RWPE1 (cell line): ENCODE measurements at regions not wholly inside any gene's neighbourhood (a gene's known extent, or its start where the extent isn't known, plus 50 kb on each side); places are given as distances from the start of the nearest gene placed in this dataset.

ENCODE experiments used
- CTCF ChIA-PET: fragments of 350-600 bp; sonication (Branson Sonifier 250); formaldehyde crosslinking; extraction: SDS; loops from one replicate; lab custom pipeline; 2021; lab: Yijun Ruan, JAX
- POLR2A ChIA-PET: fragments of 400-600 bp; formaldehyde crosslinking; extraction: SDS; loops from one replicate; lab custom pipeline; 2020; ENCODE audit warnings: antibody characterized with exemption; ENCODE audit not compliant: low non-redundant PET; lab: Yijun Ruan, JAX
- DNase-seq: peaks from one replicate; pipeline ENCODE4 v3.0.0; 2012; ENCODE audit warnings: low spot score
- H3K27ac ChIP-seq: fragments of 450-650 bp; 2 replicates; pipeline ENCODE4 v1.5.1; 2017
- CTCF ChIP-seq: fragments of 450-650 bp; conservative IDR thresholded peaks from 2 replicates; pipeline ENCODE4 v1.5.1; 2017; ENCODE audit warnings: low read depth, mild to moderate bottlenecking

GRCh38 chr1:81314513-81315233, 486.1 kb upstream of the ADGRL2 start:
- CTCF ChIA-PET = no interaction called here
- POLR2A ChIA-PET = no interaction called here

GRCh38 chr1:81313289-81313688, 487.4 kb upstream of the ADGRL2 start:
- CTCF ChIA-PET = no interaction called here
- H3K27ac ChIP-seq = no peak overlapping the region
- DNase-seq = no peak
- TF ChIP-seq CTCF = no peak
- POLR2A ChIA-PET = no interaction called here

More at GRCh38 chr1:81314513-81315233, 486.1 kb upstream of the ADGRL2 start:
- no peak for DNase-seq
- no peak for TF ChIP-seq CTCF
- H3K27ac ChIP-seq = no peak overlapping the region

- POLR2A ChIA-PET = no interaction called here
- TF ChIP-seq CTCF = no peak
- no peak overlapping the region for H3K27ac ChIP-seq
- DNase-seq = no peak
- CTCF ChIA-PET = no interaction called here
Measured at GRCh38 chr1:81312272-81312754, 488.4 kb upstream of the ADGRL2 start.

GRCh38 chr1:81310250-81310649, 490.5 kb upstream of the ADGRL2 start:
- no peak for TF ChIP-seq CTCF
- CTCF ChIA-PET = no interaction called here
- no peak for DNase-seq

GRCh38 chr1:81308191-81308590, 492.5 kb upstream of the ADGRL2 start:
- DNase-seq = no peak
- no peak overlapping the region for H3K27ac ChIP-seq
- ChIA-PET POLR2A (no interaction called here), CTCF (no interaction called here)
- no peak for TF ChIP-seq CTCF

More at GRCh38 chr1:81310250-81310649, 490.5 kb upstream of the ADGRL2 start:
- POLR2A ChIA-PET = no interaction called here
- H3K27ac ChIP-seq = no peak overlapping the region

- POLR2A ChIA-PET = no interaction called here
- no peak for DNase-seq
- CTCF ChIA-PET = no interaction called here
- TF ChIP-seq CTCF = no peak
- no peak overlapping the region for H3K27ac ChIP-seq
Measured at GRCh38 chr1:81307786-81308185, 492.9 kb upstream of the ADGRL2 start.
